ENCODE measurements at regions not wholly inside any gene's neighbourhood (a gene's known extent, or its start where the extent isn't known, plus 50 kb on each side); places are given as distances from the start of the nearest gene placed in this dataset.

- no peak overlapping the region for H3K4me3 ChIP-seq (ENCODE audit: low read depth, low read length)
- no peak for DNase-seq (ENCODE audit: low read depth)
- no peak for TF ChIP-seq CTCF (IDR thresholded peaks at IDR 0.05; ENCODE audit: control insufficient read depth, extremely low read depth, insufficient read depth)
These were observed 483.0 kb downstream of the CCDC85A start for GRCh38 chr2:56666777-56667176.

- no peak for DNase-seq (ENCODE audit: low read depth)
- H3K4me3 ChIP-seq (ENCODE audit: low read depth, low read length): no peak overlapping the region
These were observed 488.3 kb downstream of the CCDC85A start for GRCh38 chr2:56671973-56672569.

GRCh38 chr2:56674084-56674483, 490.3 kb downstream of the CCDC85A start:
- no peak for DNase-seq (ENCODE audit: low read depth)
- TF ChIP-seq CTCF (IDR thresholded peaks at IDR 0.05; ENCODE audit: control insufficient read depth, extremely low read depth, insufficient read depth): no peak

More at GRCh38 chr2:56671973-56672569, 488.3 kb downstream of the CCDC85A start:
- no peak for TF ChIP-seq CTCF (IDR thresholded peaks at IDR 0.05; ENCODE audit: control insufficient read depth, extremely low read depth, insufficient read depth)

GRCh38 chr2:56676966-56677365, 493.2 kb downstream of the CCDC85A start:
- no peak for DNase-seq (ENCODE audit: low read depth)
- TF ChIP-seq CTCF (IDR thresholded peaks at IDR 0.05; ENCODE audit: control insufficient read depth, extremely low read depth, insufficient read depth): no peak
- no peak overlapping the region for H3K4me3 ChIP-seq (ENCODE audit: low read depth, low read length)

More at GRCh38 chr2:56674084-56674483, 490.3 kb downstream of the CCDC85A start:
- H3K4me3 ChIP-seq (ENCODE audit: low read depth, low read length): no peak overlapping the region

GRCh38 chr2:56680971-56681631, 497.3 kb downstream of the CCDC85A start:
- TF ChIP-seq CTCF (IDR thresholded peaks at IDR 0.05; ENCODE audit: control insufficient read depth, extremely low read depth, insufficient read depth): no peak
- DNase-seq (ENCODE audit: low read depth): no peak

GRCh38 chr2:56681659-56682396, 498.0 kb downstream of the CCDC85A start:
- TF ChIP-seq CTCF (IDR thresholded peaks at IDR 0.05; ENCODE audit: control insufficient read depth, extremely low read depth, insufficient read depth): no peak

More at GRCh38 chr2:56680971-56681631, 497.3 kb downstream of the CCDC85A start:
- H3K4me3 ChIP-seq (ENCODE audit: low read depth, low read length): no peak overlapping the region

More at GRCh38 chr2:56681659-56682396, 498.0 kb downstream of the CCDC85A start:
- DNase-seq (ENCODE audit: low read depth): no peak
- H3K4me3 ChIP-seq (ENCODE audit: low read depth, low read length): no peak overlapping the region
